NCI-H345 treated with DMSO at 0.1 percent for 48 hours (cell line): ENCODE measurements at regions not wholly inside any gene's neighbourhood (a gene's known extent, or its start where the extent isn't known, plus 50 kb on each side); places are given as distances from the start of the nearest gene placed in this dataset.
A peak's percentile ranks its signal among the peaks of the same experiment; 100 is the strongest.
"Not testable (repeated sequence)": the region's sequence is repeated elsewhere in the genome, so short reads cannot be mapped to it uniquely, and the experiment has no call there.

Experiments
- DNase-seq: peaks from one replicate; lab custom pipeline; 2025; ENCODE audit not compliant: unreplicated experiment; lab: John Stamatoyannopoulos, UW

DNA sequence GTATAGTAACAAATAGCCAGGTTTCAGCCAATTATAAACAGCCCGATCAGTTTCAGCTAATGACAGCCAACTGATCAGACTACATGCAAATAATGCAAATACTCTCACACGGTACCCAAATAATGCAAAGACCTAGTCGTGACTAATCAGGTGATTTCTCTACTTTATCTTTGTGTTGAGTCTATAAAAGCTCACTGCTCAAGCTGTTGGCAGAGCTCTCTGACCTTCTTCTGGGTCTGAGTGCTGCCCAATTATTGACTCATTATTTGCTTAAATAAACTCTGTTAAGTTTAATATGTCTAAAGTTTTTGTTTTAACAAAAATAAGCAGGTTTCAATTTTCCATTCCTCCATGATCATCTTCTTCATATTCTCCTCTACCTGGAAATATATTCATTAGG, 1971.7 kb downstream of the SUCLG1 start:
- DNase-seq: no peak

DNA sequence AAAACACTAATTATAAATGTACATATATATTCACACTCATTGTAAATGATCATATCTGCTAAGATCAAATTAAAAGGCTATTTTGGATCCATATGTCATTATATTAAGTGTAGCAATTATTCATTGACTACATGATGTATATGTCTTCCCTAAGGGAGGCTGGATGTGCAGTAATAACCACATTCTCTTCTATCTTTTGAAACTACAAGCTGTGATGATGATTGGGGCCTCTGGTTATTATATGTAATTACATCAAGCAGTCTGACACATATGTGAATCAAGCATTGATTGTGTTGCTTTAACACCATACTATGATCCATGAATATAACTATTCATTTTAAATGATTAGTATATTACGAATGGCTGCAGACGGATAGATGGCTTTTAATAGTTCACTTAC, 1973.4 kb downstream of the SUCLG1 start:
- DNase-seq: no peak

DNA sequence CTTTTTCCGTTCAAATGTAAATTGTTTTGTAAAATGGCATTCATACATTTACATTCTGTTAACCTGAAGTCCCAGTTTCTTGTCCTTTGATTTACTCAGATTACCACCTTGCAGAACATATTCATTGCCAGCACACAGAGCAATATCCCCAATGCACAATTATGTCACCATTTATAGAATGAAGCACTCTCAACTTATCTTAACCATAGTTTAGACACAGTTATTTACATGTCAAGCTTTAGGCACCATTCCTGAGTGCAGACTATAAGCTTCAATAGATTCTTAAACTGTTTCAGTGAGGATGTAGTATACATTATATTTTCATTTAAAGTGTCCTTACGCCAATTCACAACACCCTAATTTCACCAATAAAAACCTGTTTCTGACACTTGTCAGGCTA, 1977.9 kb downstream of the SUCLG1 start:
- no peak for DNase-seq

DNA sequence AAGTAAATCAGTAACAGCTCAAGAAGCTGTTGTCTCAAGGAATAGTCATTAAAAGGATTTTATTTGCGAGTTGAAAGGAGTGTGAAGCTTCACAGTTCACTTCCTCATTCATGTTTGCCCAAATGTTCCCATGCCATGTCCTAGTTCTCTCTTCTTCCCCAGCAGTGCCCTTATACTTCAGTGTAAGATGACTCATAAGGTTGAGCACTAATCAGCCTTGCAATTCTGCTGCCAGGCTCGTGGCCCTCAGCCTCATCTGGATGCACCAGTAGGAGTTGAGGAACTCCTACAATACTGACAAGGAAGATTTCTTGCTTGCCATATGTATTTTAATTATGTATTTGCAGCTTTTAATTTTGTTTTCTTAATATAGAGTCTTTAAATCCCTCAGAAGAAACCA, 1980.4 kb downstream of the SUCLG1 start:
- DNase-seq: no peak

DNA sequence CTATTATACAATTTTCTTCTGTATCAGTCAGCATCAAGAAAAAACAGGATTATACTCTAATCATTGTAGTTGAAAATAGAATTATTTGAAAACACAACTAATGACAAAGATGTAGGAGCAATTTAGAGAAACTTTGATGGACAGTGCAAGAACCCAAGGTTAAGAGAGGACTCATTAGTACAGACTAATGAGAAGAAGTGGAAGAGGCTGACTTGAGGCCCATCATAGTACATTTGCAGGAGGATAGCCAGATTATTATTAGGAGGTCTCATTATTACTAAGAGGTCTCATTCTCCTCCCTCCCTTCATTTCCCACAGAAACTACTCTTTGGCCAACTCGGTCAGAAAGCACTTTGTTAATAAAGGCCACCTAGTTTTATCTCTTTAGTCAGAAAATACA, 1983.0 kb downstream of the SUCLG1 start:
- no peak for DNase-seq

DNA sequence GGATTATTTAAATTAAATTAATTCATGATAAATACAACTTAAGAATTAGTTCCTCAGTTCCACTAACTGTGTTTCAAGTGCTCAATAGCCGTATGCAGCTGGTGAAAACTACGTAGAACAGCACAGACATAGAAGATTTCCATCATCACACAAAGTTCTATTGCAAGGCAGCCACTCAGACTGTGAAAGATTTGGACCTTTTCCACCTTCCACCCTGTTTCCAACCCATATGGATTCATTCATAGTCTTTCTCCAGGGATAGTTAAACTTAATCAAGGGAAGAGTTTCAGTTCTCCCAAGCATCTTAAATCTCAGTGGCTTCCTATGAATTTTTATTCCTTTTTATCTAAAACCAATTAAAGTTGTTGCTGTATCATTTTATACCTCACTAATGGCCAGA, 2030.8 kb downstream of the SUCLG1 start:
- no peak for DNase-seq

DNA sequence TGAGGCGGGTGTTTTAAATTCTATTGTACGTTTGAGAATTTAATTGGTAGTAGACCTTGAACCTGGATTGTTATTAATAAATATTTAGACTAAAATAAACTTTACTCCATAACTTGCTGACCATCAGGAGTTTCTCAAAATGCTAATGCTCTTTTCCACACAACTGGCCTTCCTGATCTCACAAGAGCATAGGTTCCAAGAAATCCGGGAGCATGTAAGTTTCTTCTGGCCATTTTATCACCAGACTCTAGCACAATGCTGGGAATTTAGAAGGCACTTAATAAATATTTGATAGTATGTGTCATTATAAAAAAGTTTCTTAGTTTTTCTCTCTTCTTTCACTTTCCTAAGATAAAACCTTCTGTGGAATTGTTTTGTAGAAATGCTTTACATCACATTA, 2047.1 kb downstream of the SUCLG1 start:
- no peak for DNase-seq

DNA sequence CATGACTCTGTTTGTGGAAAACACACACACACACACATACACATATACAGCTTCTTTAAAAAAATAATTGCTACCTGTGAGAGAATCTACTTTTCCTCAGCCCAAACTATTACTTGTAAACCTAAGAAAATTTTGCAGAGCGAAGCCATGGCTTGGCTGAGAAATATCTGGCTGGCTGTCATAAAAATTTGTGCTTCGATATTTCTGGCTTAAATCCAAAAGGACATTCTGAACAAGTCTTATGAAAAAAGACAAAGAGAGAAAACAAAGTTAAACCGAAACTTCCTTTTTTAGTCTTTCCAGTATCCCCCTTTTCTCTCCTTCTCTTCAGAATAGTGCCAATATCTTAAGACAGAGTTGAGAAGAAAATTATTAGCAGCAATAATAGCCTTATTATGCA, 2048.0 kb downstream of the SUCLG1 start:
- no peak for DNase-seq

DNA sequence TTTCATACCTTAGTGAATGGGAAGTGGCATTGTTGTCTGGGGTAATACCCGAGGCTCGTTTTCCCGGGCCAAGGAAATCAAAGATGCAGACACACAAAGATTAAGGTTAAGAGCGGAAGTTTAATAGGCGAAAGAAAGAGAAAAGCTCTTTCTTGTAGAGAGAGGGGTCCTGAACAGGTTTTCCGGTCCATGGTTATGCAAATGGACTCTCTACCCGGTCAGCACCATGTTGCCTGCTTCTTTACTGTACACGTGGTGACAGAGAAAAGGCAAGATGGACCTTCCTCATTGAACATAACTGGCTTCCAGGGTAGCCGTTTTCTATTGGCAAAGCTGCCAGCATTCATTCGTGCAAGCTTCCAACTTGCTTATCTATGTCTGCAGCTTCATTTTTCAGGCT, 2063.5 kb downstream of the SUCLG1 start:
- no peak for DNase-seq

DNA sequence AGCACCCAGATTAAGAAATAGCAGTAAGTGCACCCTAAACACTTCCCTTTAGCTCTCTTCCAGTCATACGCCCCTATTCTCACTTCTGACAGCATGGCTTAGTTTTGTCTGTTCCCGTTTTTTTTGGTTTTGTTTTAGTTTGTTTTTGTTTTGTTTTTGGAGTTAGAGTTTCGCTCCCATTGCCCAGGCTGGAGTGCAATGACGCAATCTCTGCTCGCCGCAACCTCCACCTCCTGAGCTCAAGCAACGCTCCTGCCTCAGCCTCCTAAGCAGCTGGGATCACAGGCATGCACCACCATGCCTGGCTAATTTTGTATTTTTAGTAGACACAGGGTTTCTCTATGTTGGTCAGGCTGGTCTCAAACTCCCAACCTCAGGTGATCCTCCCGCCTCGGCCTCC, 2067.7 kb downstream of the SUCLG1 start:
- DNase-seq: no peak

DNA sequence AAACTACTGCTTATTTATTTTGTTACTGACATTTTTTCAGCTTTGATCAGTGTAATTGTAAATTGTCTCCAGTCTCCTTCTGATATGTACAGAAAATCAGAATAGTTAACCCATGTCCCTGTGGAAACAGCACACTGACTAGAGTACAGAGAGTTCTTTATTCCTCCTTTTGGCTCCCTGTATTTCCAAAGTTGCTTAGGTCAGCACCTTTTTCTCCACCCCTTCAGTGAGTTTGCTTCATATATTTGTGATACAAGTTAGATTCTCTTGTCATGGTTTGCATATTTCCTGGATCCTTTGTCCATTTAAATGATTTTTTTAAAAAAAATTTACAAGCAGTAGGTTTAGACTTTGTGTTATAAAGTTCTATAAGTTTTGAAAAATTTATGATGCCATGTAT, 2051.1 kb upstream of the LRRTM1 start:
- DNase-seq: no peak

DNA sequence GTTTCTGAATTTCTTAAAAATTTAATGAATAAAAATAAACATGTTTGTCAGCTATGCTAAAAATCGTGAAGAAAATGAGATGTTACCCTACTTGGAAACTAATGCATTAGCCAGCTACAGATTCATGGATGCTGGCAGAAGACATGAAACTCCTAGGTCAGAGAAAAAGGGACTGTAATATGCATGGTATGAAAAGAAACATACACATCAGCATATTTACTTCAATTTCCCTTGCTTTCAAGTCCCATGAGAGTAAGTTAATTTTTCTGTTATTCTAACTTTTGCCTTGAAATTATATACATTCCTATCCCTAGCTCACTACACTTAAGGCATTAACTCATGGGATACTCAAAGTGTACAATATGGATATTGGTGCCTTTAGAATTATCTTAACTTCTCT, 2041.4 kb upstream of the LRRTM1 start:
- DNase-seq: no peak

DNA sequence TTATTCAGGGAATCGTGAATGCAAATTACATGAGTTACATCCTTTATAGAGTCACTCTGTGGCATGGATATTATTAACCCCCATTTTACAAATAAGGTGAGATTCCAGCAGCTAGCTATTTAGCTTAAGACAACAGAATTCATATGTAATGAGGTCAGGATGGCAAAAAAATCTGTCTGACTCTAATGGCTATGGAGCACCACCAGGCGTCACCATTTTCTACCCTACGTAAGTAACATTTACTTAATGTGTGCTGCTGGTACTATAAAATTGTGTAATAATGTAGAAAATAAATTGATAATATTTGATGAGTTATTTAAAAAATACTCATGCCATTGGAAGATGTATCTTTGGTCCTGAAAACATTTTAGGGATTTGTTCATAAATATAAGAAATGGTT, 2040.1 kb upstream of the LRRTM1 start:
- no peak for DNase-seq

DNA sequence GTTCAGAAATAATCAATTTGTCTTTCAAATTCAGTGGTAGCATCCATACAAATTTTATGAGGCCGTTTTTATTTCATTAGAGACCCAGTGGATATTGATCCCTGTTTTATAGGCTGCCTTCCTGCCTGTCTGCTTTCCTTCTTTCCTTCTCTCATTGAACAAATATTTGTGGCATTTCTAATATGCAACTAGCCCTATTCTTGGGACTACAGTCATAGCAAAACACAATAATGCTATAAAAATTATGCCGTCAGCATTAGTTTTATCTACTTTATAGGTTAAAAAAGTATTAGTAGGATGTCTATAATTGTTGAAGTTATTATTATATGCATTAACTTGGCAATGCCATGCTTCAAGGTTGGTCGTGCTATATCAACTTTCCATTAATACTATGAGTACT, 2037.8 kb upstream of the LRRTM1 start:
- DNase-seq: no peak

DNA sequence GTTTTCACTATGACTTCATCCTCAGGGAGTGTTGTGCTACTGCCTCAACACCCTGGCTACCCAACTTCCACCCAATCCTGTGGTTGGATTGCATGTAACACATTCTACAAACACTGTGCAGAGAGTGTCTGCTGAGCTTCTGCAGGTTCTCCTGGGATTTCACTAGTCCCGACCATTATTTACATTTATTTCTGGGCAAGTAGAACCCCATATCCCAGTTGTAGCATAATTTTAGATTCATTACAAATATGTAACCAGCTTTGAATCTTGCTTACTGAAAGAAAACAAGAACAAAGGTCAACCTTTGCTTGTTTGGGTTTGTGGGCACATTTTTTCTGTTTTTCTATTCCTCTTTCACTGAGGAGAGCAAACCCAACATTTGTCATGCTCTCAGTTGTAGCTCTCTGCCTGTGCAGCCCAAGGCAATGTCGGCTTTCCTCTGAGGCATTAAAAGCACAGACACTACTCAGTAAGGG, 2036.1 kb upstream of the LRRTM1 start:
- no peak for DNase-seq

DNA sequence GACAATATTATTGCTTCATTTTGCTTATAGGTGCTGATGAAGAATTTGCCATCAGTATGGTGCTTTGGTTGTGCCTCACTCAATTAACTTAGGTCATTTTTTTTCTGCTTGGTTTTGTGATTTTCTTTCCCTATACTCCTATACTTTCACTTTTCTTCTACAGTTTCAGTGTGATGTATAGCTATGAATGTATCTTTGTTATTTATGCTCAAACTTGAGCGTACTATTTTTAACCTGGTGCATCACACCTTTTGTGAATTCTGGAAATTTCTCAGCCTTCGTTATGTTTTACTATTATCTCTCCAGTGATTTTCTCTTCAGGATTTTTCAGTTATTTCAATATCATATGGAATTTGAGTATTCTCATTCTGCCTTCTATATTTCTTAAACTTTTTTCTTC, 2035.3 kb upstream of the LRRTM1 start:
- DNase-seq: no peak

DNA sequence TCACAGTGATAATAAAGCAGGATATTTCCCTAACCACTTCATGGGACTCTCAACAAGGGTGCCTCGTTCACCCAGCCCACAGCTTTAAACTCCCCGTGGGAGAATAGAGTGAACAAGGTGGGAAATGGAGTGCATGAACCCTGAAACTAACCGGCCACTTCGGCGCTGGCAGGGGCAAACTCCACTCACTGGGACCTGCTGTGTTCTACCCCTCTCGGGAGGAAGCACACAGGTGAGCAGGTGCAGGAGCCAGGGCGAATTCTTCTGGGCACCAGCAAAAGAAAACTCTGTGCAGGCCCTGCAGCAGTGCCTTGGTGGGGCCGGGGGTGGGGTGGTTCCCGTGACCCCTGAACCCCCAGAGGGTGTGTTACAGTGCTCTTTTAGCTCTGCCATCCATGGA, 2029.1 kb upstream of the LRRTM1 start:
- DNase-seq: no peak

DNA sequence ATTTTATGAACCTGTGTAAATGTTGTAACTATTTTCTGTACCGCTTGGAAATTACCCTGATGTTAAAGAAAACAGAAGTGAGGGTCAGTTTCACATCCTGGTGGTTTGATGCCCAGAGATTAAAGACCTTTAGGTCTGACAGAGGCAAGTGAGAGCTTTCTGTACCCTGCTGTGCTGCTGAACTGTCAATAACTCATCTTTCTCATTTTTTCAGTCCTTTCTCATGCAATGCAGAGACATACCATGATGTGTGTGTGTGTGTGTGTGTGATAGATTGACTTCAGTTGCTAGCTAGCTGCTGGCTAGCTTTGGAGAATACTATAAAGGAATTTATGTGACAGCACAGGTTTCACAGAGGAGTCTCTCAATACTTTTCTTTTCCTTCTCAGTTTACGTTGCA, 2025.6 kb upstream of the LRRTM1 start:
- DNase-seq: no peak

DNA sequence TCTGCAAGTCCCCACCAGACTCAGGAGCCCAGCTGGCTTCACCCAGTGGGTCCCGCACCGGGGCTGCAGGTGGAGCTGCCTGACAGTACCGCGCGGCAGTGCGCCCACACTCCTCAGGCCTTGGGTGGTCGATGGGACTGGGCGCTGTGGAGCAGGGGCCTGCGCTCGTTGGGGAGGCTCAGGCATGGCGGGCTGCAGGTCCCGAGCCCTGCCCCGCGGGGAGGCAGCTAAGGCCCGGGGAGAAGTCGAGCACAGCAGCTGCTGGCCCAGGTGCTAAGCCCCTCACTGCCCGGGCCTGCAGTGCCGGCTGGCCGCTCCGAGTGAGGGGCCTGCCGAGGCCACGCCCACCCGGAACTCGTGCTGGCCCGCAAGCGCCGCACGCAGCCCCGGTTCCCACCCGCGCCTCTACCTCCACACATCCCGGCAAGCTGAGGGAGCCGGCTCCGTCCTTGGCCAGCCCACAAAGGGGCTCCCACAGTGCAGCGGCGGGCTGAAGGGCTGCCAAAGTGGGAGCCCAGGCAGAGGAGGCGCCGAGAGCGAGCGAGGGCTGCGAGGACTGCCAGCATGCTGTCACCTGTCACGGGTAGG, 2021.7 kb upstream of the LRRTM1 start:
- DNase-seq: not testable (repeated sequence)

DNA sequence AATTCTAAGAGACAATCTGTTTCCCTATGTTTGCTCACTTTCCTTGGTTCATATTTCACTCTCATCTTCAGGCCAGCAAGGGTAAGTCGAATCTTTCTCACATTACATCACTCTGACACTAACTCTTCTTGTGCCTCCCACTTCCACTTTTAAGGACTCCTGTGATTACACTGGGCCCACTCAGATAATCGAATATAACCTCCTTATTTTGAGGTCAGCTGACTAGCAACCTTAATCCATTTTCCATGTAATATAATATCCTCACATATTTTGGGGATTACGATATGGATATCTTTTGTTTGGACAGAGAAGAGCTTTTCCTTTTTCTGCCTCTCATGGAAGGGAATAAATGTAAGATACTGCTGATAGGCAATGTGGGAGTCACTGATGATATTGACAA, 2015.7 kb upstream of the LRRTM1 start:
- DNase-seq: no peak

DNA sequence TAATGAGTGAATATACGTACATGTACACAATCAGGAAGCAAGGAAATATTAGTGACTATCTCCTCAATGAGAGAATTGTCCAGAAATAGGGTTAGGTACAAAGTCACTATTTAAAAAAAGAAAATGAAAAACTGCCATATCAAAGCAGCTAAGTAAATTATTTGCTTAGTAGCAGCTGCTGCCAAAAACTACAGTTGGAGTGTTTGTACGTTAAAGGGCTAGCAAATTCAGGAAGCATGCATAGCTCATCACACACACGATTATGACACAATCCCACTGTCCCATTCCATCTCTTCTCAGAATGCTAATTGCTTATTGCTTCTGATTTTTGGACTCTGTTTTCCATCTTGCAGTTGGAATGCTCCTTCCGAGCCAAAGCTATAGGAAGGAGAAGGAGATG, 2012.5 kb upstream of the LRRTM1 start:
- DNase-seq: peak; percentile 62

DNA sequence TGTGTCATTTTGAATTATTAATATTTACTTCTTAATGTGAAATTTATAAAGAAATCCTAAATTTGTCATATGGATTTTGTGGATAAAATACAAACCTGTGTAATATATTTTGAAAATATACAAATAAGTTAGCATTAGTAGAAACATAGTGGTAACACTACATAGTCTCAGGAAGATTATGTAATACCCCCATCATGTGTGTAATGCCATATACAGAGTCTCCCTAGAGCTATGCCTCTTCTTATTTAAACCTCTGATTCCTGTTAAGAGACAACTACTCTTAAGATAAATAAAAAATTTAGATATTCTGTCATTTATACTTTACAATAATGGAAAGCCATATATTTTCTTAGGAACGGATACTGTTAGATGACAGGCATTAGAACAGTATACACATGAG, 2012.0 kb upstream of the LRRTM1 start:
- no peak for DNase-seq

DNA sequence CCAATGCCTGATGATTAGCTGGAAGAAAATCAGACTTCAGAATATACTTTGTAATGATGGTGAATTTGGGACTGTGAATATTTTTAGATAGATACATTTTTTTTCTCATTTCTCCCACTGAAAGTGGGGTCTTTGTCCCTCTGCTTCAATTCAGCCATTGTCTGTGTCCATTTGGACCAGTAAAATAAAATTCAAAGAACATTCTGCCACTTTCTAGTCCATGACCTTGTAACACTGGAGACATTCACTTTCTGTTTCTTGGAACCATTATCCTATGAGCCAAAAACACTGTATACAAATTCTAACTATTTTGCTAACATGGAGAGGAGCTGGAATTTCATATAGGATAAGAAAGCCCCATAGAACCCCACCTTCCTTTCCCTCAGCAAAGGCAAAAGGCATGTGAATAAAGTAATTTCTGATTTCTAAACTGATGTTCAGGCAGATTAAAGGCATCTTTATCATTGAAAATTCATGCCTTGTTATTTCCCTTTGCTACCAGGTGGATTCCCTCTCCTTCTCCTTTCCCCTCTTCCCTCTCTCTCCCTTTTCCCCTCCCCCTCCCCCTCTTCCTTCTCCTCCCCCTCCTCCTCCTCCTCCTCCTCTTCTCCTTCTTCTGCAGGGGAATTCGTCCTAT, 2010.4 kb upstream of the LRRTM1 start:
- DNase-seq: no peak
